GM18505 (cell line): ENCODE measurements at regions not wholly inside any gene's neighbourhood (a gene's known extent, or its start where the extent isn't known, plus 50 kb on each side); places are given as distances from the start of the nearest gene placed in this dataset.
"Not testable (repeated sequence)": the region's sequence is repeated elsewhere in the genome, so short reads cannot be mapped to it uniquely, and the experiment has no call there.

ENCODE experiments used
- ATAC-seq: cut with Tn5 transposase; IDR thresholded peaks from one replicate; pipeline ENCODE4 v1.9.1; 2021; ENCODE audit not compliant: unreplicated experiment
- POLR2A ChIP-seq: IDR thresholded peaks from 4 replicates; pipeline ENCODE4 v1.6.1; 2011; ENCODE audit warnings: borderline replicate concordance; ENCODE audit not compliant: insufficient read depth, insufficient read length; ENCODE audit errors: extremely low read depth

GRCh38 chr9:129436751-129437625 is 183.9 kb downstream of the C9orf50 start:
- no peak for TF ChIP-seq POLR2A
- no peak for ATAC-seq

DNA sequence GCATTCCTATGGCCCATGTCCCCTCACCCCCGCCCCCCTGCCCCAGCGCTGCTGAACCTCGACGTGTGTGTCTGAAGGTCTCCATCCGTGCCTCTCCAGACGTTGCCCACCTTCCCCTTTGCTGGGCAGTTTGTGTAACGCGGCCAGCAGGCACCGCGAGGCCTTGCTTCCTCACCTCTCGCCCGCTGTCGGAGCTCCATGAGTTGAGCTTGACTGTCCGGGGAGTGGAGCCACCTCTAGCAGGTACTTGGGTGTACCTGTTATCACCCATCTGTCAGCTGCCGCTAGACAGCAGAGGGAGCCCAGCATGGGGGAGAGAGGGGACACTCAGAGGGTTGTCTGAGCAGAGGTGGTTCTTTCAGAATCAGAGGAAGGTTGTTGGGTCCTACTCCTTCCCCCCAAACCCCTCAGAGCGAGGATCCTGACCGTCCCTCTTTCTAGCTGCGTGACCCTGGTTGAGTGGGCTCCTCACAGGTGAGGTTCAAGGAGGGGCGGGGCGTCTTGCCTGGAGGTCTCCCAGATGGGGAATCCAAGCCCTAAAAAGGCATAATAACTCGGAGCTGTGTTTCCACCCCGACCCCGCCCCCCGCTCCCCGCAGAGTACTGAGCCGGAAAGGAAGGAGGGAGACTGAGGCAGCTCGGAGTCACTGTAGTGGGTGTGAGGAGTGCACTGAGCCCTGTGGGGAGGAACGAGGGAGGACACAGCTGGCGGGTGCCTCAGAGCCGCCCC is 184.7 kb downstream of the C9orf50 start:
- ATAC-seq = no peak
- TF ChIP-seq POLR2A = no peak

DNA sequence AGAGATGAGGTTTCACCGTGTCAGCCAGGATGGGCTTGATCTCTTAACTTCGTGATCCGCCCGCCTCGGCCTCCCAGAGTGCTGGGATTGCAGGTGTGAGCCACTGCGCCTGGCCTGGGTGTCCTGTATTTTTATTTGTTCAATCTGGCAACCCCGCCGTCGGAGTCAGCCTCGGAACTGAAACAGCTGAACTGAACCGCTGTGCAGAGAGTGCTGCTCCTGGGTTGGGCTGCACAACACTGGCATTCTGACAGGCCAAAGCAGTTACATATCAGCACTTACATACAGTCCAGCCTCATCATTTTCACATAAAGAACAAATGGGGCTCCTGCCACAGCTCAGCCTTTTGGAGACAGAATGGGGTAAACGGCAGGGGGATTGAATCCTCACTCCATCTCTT is 185.6 kb downstream of the C9orf50 start:
- no peak for ATAC-seq
- TF ChIP-seq POLR2A = no peak

- no peak for TF ChIP-seq POLR2A
These were observed 186.7 kb downstream of the C9orf50 start for GRCh38 chr9:129434187-129434586.

GRCh38 chr9:129432297-129433154 is 188.4 kb downstream of the C9orf50 start:
- ATAC-seq = no peak
- TF ChIP-seq POLR2A = no peak

More at GRCh38 chr9:129434187-129434586, 186.7 kb downstream of the C9orf50 start:
- no peak for ATAC-seq

GRCh38 chr9:129430940-129431643 is 189.8 kb downstream of the C9orf50 start:
- TF ChIP-seq POLR2A = no peak
- no peak for ATAC-seq

DNA sequence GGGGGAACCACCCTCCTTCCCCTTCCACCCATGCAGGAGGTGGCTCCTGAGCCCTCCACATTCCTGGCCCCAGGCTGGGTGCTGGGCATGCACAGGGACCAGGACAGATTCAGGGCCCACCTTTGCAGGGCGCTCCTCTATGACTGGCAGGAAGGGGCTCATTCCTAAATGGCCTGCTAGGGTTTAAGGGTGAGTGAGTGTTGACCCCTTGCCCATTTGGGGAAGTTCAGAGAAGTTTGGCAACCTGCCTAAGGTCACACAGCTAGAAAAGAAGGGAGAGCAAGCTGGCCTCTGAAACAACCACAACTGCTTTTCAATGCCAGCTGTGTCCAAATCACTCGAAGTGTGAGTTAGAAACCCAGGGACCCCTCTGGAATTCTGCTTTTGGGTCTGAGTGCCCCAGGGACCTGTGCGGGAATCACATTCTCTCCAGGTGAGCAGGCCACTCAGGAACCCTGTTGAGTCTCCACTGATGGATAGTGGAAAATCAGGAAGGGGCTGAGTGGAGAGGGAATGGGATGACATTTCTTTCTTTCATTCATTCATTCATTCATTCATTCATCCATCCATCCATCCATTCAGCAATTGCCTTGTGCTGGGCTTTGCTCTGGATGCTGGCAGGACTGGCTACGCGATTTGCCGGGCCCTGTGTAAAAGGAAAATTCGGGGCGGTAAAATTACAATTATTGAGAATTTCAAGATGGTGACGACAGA is 191.9 kb downstream of the C9orf50 start:
- no peak for TF ChIP-seq POLR2A
- ATAC-seq = no peak

- no peak for ATAC-seq
- TF ChIP-seq POLR2A = no peak
These were observed 193.8 kb downstream of the C9orf50 start for GRCh38 chr9:129427149-129427548.

DNA sequence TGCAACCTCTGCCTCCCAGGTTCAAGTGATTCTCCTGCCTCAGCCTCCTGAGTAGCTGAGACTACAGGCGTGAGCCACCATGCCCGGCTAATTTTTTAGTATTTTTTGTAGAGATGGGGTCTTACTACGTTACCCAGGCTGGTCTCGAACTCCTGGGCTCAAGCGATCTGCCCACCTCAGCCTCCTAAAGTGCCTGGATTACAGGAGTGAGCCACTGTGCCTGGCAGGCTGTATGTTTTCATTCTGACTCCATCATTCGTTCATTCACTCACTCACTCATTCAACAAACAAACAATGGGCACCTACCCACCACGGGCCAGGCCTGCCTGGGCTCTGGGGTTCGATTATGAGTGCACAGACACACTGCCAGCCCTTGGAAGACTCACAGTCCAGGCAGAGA is 197.1 kb downstream of the C9orf50 start:
- ATAC-seq = not testable (repeated sequence)

DNA sequence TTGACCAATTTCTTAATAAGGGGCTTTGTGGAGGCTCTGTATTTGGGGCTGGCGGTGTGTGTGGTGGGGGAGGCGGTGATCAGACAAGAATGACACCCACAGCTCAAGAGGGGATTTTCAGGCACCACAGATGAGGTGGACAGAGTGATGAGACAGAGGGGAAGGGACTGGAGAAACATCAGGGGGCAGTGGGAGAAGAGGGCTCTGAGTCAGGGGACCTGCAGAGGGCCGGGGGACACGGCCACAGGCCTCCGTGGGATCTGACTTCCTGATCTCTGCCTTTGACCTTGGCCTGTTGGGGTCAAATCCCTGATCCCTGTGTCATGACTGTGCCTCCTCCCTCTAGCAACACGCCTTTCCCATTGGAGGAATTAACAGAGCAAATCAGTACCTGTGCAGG is 197.7 kb downstream of the C9orf50 start:
- ATAC-seq = no peak
- no peak for TF ChIP-seq POLR2A

- ATAC-seq = no peak
- no peak for TF ChIP-seq POLR2A
These were observed 198.1 kb downstream of the C9orf50 start for GRCh38 chr9:129422843-129423192.
